ENCODE measurements at regions not wholly inside any gene's neighbourhood (a gene's known extent, or its start where the extent isn't known, plus 50 kb on each side); places are given as distances from the start of the nearest gene placed in this dataset.

- no peak for TF ChIP-seq CTCF (IDR thresholded peaks at IDR 0.05 in 4 of 5, conservative IDR thresholded peaks at IDR 0.05 in 1 of 5)
- no peak for TF ChIP-seq POLR2A (IDR thresholded peaks at IDR 0.05)
These were observed 744.9 kb downstream of the ANKRD7 start for GRCh38 chr7:118969370-118969769.

All from gastrocnemius medialis (tissue), 4 donors.